GM19328 (cell line): ENCODE measurements at regions not wholly inside any gene's neighbourhood (a gene's known extent, or its start where the extent isn't known, plus 50 kb on each side); places are given as distances from the start of the nearest gene placed in this dataset.

Source experiments
- ATAC-seq: cut with Tn5 transposase; IDR thresholded peaks from one replicate; pipeline ENCODE4 v1.9.1; 2021; ENCODE audit warnings: mild to moderate bottlenecking, moderate library complexity; ENCODE audit not compliant: unreplicated experiment

DNA sequence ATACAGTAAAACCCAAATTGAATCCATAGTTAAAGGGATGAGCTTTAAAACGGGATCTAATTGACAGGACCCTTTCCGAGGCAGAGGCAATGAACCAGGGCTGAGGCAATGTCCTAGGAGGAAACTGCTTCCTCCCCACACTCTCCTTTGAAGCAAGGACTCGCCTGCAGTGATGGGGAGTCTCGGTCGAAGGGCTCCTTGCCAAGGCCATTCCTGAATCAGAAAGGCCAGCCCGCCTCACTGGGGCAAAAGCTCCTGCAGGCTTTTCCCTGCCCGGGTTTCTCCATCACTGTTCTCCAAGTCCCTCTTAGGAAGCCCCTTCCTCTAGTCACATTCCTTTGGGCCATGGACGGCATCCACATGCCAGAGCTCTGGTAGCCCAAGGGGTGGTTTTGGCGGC lies 132.0 kb downstream of the RBFOX3 start:
- no peak for ATAC-seq

GRCh38 chr17:79478051-79478461 lies 132.8 kb downstream of the RBFOX3 start:
- no peak for ATAC-seq

DNA sequence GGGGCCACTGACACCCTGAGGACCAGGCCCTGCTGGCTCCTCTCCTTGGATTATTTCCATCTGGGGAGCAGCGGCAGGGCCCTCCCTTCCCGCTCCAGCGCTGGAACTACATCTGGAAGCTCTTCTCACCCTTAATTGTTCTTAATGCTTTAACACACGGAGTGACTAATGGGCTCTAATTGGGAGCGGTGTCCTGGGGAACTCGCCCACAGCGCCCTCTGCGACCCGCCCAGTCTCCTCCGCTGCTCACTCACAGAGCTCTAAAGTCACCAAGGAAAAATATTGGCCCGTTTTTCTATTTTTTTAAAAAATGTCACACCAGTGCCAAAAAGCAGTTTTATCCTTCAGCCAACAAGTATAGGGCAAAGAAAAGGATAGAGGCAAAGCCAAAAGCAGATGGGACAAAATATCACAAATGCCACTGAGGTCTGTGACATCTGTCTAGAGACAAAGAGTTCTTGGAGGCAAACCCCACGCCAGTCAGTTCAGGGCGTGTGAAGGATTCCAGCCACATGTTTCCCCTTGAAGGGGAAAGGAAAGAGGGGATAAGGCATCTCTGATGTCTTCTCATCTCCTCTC lies 134.7 kb downstream of the RBFOX3 start:
- no peak for ATAC-seq

DNA sequence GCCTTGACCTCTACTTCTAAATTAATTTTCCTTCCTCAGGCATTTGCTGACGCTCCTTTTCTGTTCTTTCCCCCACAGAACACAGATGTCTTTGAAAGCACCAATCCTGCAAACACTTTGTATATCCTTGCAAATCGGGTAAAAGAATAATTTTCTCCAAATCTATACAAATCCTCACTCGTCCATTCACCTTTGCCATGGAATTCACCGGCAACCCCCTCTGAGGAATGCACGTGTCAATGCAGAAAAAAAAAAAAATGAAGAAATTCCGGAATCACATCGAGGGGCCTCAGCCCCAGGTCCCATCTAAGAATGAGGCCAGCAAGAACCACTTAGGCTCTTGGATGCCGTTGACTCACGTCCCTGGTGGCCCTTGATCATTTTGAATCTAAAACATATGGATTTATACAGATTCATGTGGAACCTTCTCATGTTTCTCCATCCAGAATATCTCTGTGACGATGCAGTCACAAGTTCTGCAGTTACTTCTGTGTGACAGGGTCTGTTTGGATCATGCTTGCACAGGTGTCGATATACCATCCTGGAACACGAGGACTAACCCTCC lies 136.9 kb downstream of the RBFOX3 start:
- no peak for ATAC-seq

GRCh38 chr17:79473111-79473875 lies 137.6 kb downstream of the RBFOX3 start:
- ATAC-seq: no peak

- no peak for ATAC-seq
Measured at GRCh38 chr17:79470754-79471153, 140.1 kb downstream of the RBFOX3 start.

GRCh38 chr17:79469646-79470045 lies 141.2 kb downstream of the RBFOX3 start:
- ATAC-seq: no peak

GRCh38 chr17:79468183-79468944 lies 142.5 kb downstream of the RBFOX3 start:
- ATAC-seq: no peak

- no peak for ATAC-seq
Measured at GRCh38 chr17:79466562-79467350, 144.1 kb downstream of the RBFOX3 start.

GRCh38 chr17:79465681-79466025 lies 145.2 kb downstream of the RBFOX3 start:
- ATAC-seq: no peak

- no peak for ATAC-seq
Measured at GRCh38 chr17:79465011-79465680, 145.7 kb downstream of the RBFOX3 start.

DNA sequence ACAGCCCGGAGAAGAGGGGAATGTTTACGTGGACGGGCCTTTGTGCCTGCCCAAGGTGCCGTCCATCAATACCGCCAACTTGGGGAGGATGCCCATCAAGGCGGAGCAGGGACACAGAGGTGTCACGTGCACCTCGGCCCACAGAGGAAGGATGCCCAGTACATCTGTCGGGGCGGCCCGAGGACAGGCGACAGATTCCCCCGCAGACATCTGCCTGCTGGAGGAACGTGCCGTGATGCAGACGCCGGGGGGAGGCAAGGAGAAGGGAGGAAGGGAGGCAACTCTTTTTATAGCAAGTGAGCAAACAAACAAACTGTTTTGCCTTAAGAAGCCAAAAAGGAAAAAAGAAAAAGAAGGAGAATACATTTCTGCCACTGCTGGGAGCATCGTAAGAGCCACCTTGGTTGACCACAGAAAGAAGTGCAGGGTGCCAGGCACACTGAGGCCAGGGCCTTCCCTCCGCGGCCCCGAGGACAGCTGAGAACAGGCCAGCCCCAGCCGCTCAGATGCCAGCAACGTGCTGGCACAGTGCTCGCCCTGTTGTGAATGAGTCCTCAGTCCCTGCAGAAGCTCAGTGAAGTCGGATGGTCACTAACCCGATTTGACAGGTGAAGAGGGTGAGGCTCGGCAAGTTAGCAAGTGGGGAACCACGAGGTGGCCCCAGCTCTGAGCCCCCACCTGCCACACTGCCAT lies 146.4 kb downstream of the RBFOX3 start:
- no peak for ATAC-seq

DNA sequence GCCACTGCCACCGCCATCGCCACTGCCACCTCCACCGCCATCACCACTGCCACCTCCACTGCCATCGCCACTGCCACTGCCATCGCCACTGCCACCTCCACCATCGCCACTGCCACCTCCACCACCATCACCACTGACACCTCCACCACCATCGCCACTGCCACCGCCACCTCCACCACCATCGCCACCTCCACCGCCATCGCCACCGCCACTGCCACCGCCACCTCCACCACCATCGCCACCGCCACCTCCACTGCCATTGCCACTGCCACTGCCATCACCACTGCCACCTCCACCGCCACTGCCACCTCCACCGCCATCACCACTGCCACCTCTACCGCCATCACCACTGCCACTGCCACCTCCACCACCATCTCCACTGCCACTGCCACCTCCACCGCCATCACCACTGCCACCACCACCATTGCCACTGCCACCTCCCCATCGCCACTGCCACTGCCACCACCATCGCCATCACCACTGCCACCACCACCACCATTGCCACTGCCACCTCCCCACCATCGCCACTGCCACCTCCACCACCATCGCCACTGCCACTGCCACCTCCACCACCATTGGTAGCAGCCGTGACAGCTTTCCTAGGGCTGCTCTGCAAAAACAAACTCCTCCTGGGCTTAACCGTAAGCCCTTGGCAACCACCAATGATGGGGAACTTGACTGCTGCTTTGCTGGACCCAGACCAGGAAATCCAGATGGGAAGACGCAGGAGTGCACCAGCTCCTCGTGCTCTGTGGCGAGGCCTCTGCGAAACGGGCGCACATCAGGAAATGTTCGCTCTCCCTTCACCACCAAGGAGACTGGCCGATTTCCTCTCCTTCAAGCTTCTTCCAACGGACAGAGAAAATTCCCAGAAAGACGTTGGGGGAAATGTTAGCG lies 147.2 kb downstream of the RBFOX3 start:
- ATAC-seq: no peak

DNA sequence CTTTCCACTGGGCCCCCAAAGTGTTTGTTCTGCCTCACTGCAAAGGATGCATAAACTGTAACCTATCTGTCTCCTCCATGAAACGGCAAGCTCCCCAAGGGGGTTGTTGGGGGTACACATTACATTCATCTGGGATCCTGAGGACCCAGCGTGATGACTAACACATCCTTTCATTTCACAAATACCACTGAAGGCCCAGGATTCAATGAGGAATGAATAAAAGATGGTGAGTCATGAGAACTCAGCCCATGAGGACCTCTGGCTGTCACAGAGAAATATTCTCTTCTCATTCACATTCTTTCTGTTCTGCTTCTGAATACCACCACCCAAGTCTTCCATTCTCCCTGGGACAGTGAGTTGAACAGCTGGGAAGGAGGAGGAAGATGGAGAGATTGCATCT lies 149.8 kb downstream of the RBFOX3 start:
- ATAC-seq: no peak

- ATAC-seq: no peak
Measured at GRCh38 chr17:79459846-79460245, 151.0 kb downstream of the RBFOX3 start.

GRCh38 chr17:79459003-79459655 lies 151.7 kb downstream of the RBFOX3 start:
- ATAC-seq: no peak

GRCh38 chr17:79458356-79458755 lies 152.5 kb downstream of the RBFOX3 start:
- ATAC-seq: no peak

- no peak for ATAC-seq
Measured at GRCh38 chr17:79457889-79458288, 153.0 kb downstream of the RBFOX3 start.
